ENCODE measurements at regions not wholly inside any gene's neighbourhood (a gene's known extent, or its start where the extent isn't known, plus 50 kb on each side); places are given as distances from the start of the nearest gene placed in this dataset.

DNA sequence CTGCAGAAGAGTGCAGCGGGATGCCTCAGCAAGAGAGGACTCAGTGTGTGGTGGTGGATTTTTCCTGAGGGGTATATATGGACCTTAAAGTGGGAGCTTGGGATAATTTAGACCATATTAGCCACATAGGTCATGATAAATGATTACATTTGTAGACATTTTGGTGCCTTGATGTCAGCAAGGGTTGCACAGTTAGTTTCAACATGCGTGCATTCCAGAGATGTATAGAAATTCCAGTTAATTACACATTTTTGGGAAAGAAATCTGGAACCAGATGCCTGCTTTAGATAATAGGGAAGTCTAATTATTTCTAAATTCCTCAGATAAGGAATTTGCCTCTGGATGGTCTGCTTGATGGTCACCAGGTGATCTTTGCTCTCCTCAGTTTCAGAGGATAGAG lies 440.6 kb upstream of the PAPPA start:
- Histone ChIP-seq H3K4me2 (ENCODE audit: insufficient read depth, low read length) (no peak overlapping the region), H2AFZ (ENCODE audit: low read depth, low read length) (no peak overlapping the region), H3K27me3 (ENCODE audit: insufficient read depth, low read length, poor library complexity) (no peaks in the 10 kb centered on the region), H4K20me1 (ENCODE audit: insufficient read depth, low read length) (no peaks in the 10 kb centered on the region), H3K36me3 (ENCODE audit: insufficient read depth, low read length) (no peaks in the 10 kb centered on the region), H3K4me1 (ENCODE audit: insufficient read depth, low read length) (no peaks in the 10 kb centered on the region), H3K79me2 (ENCODE audit: insufficient read depth, low read length) (no peaks in the 10 kb centered on the region), H3K4me3 (ENCODE audit: low read depth in 1 of 2, low read length in 2 of 2) (no peak overlapping the region), H3K9me3 (ENCODE audit: insufficient read depth, low read length, severe bottlenecking) (no peaks in the 10 kb centered on the region), H3K9ac (ENCODE audit: low read depth, low read length) (no peak overlapping the region), H3K27ac (ENCODE audit: low read length) (no peak overlapping the region)
- TF ChIP-seq EZH2 (IDR thresholded peaks at IDR 0.05; ENCODE audit: borderline replicate concordance, low read depth, low read length, severe bottlenecking): no peak
- TF ChIP-seq, protein P1, sequence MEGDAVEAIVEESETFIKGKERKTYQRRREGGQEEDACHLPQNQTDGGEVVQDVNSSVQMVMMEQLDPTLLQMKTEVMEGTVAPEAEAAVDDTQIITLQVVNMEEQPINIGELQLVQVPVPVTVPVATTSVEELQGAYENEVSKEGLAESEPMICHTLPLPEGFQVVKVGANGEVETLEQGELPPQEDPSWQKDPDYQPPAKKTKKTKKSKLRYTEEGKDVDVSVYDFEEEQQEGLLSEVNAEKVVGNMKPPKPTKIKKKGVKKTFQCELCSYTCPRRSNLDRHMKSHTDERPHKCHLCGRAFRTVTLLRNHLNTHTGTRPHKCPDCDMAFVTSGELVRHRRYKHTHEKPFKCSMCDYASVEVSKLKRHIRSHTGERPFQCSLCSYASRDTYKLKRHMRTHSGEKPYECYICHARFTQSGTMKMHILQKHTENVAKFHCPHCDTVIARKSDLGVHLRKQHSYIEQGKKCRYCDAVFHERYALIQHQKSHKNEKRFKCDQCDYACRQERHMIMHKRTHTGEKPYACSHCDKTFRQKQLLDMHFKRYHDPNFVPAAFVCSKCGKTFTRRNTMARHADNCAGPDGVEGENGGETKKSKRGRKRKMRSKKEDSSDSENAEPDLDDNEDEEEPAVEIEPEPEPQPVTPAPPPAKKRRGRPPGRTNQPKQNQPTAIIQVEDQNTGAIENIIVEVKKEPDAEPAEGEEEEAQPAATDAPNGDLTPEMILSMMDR (IDR thresholded peaks at IDR 0.05; ENCODE audit: borderline replicate concordance, extremely low read depth, low read length, poor library complexity, severe bottlenecking): no peak
- ATAC-seq (ENCODE audit: insufficient read depth, low read depth) (no peak), DNase-seq (no peak)

DNA sequence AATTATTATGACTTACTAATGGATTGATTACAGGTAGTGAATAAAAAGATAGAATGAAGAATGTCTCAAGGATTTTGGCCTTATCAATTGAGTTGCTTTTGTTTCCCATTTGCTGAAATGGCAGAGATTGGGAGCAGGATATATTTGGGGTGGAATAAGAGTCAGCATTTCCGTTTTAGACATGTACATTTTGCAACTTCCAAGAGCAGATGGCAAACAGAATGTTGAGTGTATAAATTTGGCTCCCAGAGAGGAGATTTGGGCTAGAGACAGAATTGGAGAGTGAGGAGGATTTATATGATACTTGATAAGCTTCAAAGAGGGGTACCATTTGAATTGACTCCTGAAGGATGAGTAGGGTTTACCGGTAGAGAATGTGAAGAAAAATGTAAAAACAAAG lies 437.9 kb upstream of the PAPPA start:
- Histone ChIP-seq H3K27me3 (ENCODE audit: insufficient read depth, low read length, poor library complexity) (no peaks in the 10 kb centered on the region), H3K36me3 (ENCODE audit: insufficient read depth, low read length) (no peaks in the 10 kb centered on the region), H3K4me2 (ENCODE audit: insufficient read depth, low read length) (no peak overlapping the region), H3K9me3 (ENCODE audit: insufficient read depth, low read length, severe bottlenecking) (no peaks in the 10 kb centered on the region), H3K27ac (ENCODE audit: low read length) (no peak overlapping the region), H3K4me1 (ENCODE audit: insufficient read depth, low read length) (no peaks in the 10 kb centered on the region), H4K20me1 (ENCODE audit: insufficient read depth, low read length) (no peaks in the 10 kb centered on the region), H3K4me3 (ENCODE audit: low read depth in 1 of 2, low read length in 2 of 2) (no peak overlapping the region), H3K9ac (ENCODE audit: low read depth, low read length) (no peak overlapping the region), H3K79me2 (ENCODE audit: insufficient read depth, low read length) (no peaks in the 10 kb centered on the region), H2AFZ (ENCODE audit: low read depth, low read length) (no peak overlapping the region)
- DNase-seq: no peak
- TF ChIP-seq EZH2 (IDR thresholded peaks at IDR 0.05; ENCODE audit: borderline replicate concordance, low read depth, low read length, severe bottlenecking): no peak
- TF ChIP-seq, protein P1 (IDR thresholded peaks at IDR 0.05; ENCODE audit: borderline replicate concordance, extremely low read depth, low read length, poor library complexity, severe bottlenecking): no peak
- ATAC-seq (ENCODE audit: insufficient read depth, low read depth): no peak

DNA sequence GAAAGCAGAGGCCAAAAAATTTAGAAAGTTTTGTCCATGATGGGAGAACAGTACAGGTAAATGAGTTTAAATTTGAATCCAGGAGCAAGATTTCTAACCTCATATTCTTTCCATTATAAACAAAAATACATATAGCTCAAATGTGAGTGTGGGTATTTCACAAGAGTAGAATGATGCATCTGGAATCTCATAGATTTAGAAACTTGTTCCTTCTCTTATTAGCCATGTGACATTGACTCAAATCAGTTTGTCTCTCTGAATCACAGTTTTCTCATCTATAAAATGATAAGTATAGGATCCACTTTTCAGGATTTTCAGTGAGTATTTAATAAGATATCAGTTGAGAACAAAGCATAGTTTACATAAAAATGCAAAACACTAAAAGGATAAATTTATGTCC lies 436.3 kb upstream of the PAPPA start:
- H3K4me3 ChIP-seq (ENCODE audit: low read depth in 1 of 2, low read length in 2 of 2): no peak overlapping the region
- no peaks in the 10 kb centered on the region for H3K9me3 ChIP-seq (ENCODE audit: insufficient read depth, low read length, severe bottlenecking)
- H3K9ac ChIP-seq (ENCODE audit: low read depth, low read length): no peak overlapping the region
- H3K27ac ChIP-seq (ENCODE audit: low read length): no peak overlapping the region
- ATAC-seq (ENCODE audit: insufficient read depth, low read depth) (no peak), DNase-seq (no peak)
- H3K36me3 ChIP-seq (ENCODE audit: insufficient read depth, low read length): no peaks in the 10 kb centered on the region
- no peaks in the 10 kb centered on the region for H3K27me3 ChIP-seq (ENCODE audit: insufficient read depth, low read length, poor library complexity)
- TF ChIP-seq EZH2 (IDR thresholded peaks at IDR 0.05; ENCODE audit: borderline replicate concordance, low read depth, low read length, severe bottlenecking): no peak
- TF ChIP-seq, protein P1 (IDR thresholded peaks at IDR 0.05; ENCODE audit: borderline replicate concordance, extremely low read depth, low read length, poor library complexity, severe bottlenecking): no peak
- H3K79me2 ChIP-seq (ENCODE audit: insufficient read depth, low read length): no peaks in the 10 kb centered on the region
- H2AFZ ChIP-seq (ENCODE audit: low read depth, low read length): no peak overlapping the region
- H3K4me2 ChIP-seq (ENCODE audit: insufficient read depth, low read length): no peak overlapping the region
- no peaks in the 10 kb centered on the region for H3K4me1 ChIP-seq (ENCODE audit: insufficient read depth, low read length)
- H4K20me1 ChIP-seq (ENCODE audit: insufficient read depth, low read length): no peaks in the 10 kb centered on the region

DNA sequence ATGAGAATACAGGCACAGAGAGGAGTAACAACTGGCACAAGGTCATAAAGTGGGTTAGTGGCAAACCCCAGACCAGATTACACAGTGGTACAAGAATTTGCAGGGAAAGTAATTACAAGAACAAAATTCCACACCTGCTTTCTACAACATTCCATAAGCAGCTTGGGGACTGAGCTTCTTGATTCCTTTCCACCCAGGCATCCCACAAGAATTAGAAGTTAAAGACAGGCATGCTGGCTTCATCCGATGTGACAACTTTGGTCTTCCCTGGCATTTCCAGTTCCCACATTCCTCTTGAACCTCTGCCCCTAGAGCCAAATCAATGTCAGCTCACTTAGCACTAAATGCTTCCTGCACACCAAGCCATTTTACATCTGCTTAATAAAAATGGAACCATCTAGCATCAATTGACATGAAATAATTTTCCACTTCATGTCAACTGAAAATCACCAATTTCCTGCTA lies 435.8 kb upstream of the PAPPA start:
- DNase-seq (no peak), ATAC-seq (ENCODE audit: insufficient read depth, low read depth) (no peak)
- Histone ChIP-seq H3K9me3 (ENCODE audit: insufficient read depth, low read length, severe bottlenecking) (no peaks in the 10 kb centered on the region), H3K4me3 (ENCODE audit: low read depth in 1 of 2, low read length in 2 of 2) (no peak overlapping the region), H3K4me1 (ENCODE audit: insufficient read depth, low read length) (no peaks in the 10 kb centered on the region), H3K9ac (ENCODE audit: low read depth, low read length) (no peak overlapping the region), H3K27me3 (ENCODE audit: insufficient read depth, low read length, poor library complexity) (no peaks in the 10 kb centered on the region), H3K79me2 (ENCODE audit: insufficient read depth, low read length) (no peaks in the 10 kb centered on the region), H2AFZ (ENCODE audit: low read depth, low read length) (no peak overlapping the region), H3K4me2 (ENCODE audit: insufficient read depth, low read length) (no peak overlapping the region), H4K20me1 (ENCODE audit: insufficient read depth, low read length) (no peaks in the 10 kb centered on the region), H3K27ac (ENCODE audit: low read length) (no peak overlapping the region), H3K36me3 (ENCODE audit: insufficient read depth, low read length) (no peaks in the 10 kb centered on the region)
- no peak for TF ChIP-seq EZH2 (IDR thresholded peaks at IDR 0.05; ENCODE audit: borderline replicate concordance, low read depth, low read length, severe bottlenecking)
- TF ChIP-seq, protein P1 (IDR thresholded peaks at IDR 0.05; ENCODE audit: borderline replicate concordance, extremely low read depth, low read length, poor library complexity, severe bottlenecking): no peak

Data from DND-41 (cell line).